Ovary (tissue), 7 donors: ENCODE measurements at regions not wholly inside any gene's neighbourhood (a gene's known extent, or its start where the extent isn't known, plus 50 kb on each side); places are given as distances from the start of the nearest gene placed in this dataset.

Source experiments
- DNase-seq, 5 donors: peaks; one replicate each; pipeline ENCODE4 v3.0.0-alpha.2; 2019 to 2020
- H3K27ac ChIP-seq, 2 donors: fragments of 200-600 bp; one replicate each; pipeline versions ENCODE4 v1.5.1 to v1.8.0; 2019 to 2022
- H3K27me3 ChIP-seq: fragments of 200-600 bp; one replicate; pipeline ENCODE4 v1.8.0; 2022
- H3K36me3 ChIP-seq: fragments of 200-600 bp; sonication (generic); one replicate; pipeline ENCODE4 v1.5.1; 2019
- H3K4me1 ChIP-seq: one replicate; pipeline ENCODE4 v1.8.1; 2013; ENCODE audit warnings: mild to moderate bottlenecking, moderate library complexity; ENCODE audit not compliant: insufficient read depth
- H3K4me3 ChIP-seq: fragments of 200-600 bp; sonication (generic); one replicate; pipeline ENCODE4 v1.5.1; 2017
- H3K9me3 ChIP-seq, 2 donors: fragments of 200-600 bp in 1 of 2; sonication (generic) in 1 of 2; one replicate each; pipeline versions ENCODE4 v1.5.1 to v1.8.1; 2013 to 2019; ENCODE audit warnings: mild to moderate bottlenecking in 1 of 2, moderate library complexity in 1 of 2
- EP300 ChIP-seq: sonication (generic); formaldehyde crosslinking; IDR thresholded peaks from one replicate; pipeline ENCODE4 v1.6.1; 2017; ENCODE audit warnings: antibody characterized with exemption
- POLR2A ChIP-seq: fragments of 450-650 bp; IDR thresholded peaks from one replicate; pipeline ENCODE4 v1.6.1; 2017; ENCODE audit warnings: antibody characterized with exemption, mild to moderate bottlenecking, moderate library complexity
- WGBS, 3 donors: extraction: QIAGEN DNeasy Blood & Tissue Kit in 1 of 3; methylation state at CpG; one replicate each; pipeline versions ENCODE4 v1.1.5 to v1.1.7; 2013 to 2017; 5-methylcytosine and 5-hydroxymethylcytosine counted together
- intact Hi-C, 4 donors: fragments of 100-400 bp; cut with DNase I; formaldehyde crosslinking; loops; one replicate each; pipeline versions ENCODE4 v1.11.0 to v1.15.1; 2022 to 2023
- TF ChIP-seq, protein P1 (sequence below), 3 donors: fragments of 450-650 bp in 2 of 3; fragments of 200-600 bp in 1 of 3; IDR thresholded peaks; one replicate each; pipeline versions ENCODE4 v1.5.1 to v1.8.0; 2016 to 2022; ENCODE audit warnings: antibody characterized with exemption in 3 of 3, mild to moderate bottlenecking in 1 of 3
- donor health status: DM: no; HTN: no; CAD: no; lungs with moderate emphysema.
- donor health status: DM: no; HTN: no; CAD: no.
- donor health status: Bipolar disorder and iron deficiency.
- donor health status: DM: no; HTN: no; CAD: no.
- donor health status: DM: yes; HTN: yes; CAD: no.

DNA sequence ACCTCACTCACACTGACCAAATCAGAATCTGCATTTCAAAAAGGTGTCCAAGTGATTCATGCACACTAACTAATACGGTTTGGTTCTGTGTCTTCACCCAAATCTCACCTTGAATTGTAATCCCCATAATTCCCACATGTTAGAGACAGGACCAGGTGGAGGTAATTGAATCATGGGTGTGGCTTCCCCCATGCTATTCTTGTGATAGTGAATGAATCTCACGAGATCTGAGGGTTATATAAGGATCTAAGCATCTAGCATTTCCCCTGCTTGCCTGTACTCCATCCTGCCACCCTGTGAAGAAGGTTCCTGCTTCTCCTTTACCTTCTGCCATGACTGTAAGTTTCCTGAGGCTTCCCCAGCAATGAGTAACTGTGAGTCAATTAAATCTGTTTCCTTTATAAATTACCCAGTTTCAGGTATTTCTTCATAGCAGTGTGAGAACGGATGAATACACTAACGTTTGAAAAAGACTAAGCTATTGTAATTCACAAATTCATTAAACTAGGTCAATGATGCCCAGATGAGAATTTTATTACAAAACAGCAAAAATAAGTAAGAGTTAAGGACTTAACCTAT is 759.1 kb downstream of the GALC start:
- TF ChIP-seq, protein P1, sequence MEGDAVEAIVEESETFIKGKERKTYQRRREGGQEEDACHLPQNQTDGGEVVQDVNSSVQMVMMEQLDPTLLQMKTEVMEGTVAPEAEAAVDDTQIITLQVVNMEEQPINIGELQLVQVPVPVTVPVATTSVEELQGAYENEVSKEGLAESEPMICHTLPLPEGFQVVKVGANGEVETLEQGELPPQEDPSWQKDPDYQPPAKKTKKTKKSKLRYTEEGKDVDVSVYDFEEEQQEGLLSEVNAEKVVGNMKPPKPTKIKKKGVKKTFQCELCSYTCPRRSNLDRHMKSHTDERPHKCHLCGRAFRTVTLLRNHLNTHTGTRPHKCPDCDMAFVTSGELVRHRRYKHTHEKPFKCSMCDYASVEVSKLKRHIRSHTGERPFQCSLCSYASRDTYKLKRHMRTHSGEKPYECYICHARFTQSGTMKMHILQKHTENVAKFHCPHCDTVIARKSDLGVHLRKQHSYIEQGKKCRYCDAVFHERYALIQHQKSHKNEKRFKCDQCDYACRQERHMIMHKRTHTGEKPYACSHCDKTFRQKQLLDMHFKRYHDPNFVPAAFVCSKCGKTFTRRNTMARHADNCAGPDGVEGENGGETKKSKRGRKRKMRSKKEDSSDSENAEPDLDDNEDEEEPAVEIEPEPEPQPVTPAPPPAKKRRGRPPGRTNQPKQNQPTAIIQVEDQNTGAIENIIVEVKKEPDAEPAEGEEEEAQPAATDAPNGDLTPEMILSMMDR (IDR thresholded peaks at IDR 0.05), result no peak
- TF ChIP-seq POLR2A, result no peak
- no peak for TF ChIP-seq EP300
- Histone ChIP-seq H3K4me3 (no peak overlapping the region), H3K27me3 (no peaks in the 10 kb centered on the region), H3K9me3 (no peaks in the 10 kb centered on the region), H3K4me1 (no peaks in the 10 kb centered on the region), H3K27ac (no peak overlapping the region), H3K36me3 (no peaks in the 10 kb centered on the region)
- intact Hi-C loops, result no loop called here
- DNase-seq, result no peak
- WGBS, 3 donors, result 75 to 78% (median 76%) methylated on average over 4 of the region's 4 CpGs

DNA sequence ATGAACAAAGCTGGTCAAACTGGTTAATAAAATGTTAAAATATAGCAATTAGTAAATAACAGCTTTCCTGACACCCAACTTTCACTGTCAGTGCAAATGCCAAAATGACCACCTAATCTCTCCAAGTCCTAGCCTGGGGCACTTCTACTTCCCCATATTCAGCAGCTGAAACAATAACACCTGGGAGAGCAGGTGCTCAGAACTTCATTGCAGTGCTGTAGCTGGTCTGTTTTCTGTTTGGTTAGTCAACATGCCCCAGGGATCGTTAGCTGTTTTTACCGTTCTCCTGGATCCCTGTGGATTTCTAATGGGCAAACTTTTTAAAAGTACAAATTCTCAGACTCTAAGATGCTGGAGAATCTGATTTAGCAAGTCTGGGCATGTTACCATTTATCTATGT is 759.7 kb downstream of the GALC start:
- Histone ChIP-seq H3K4me1 (no peaks in the 10 kb centered on the region), H3K27ac (no peak overlapping the region), H3K36me3 (no peaks in the 10 kb centered on the region), H3K27me3 (no peaks in the 10 kb centered on the region), H3K9me3 (no peaks in the 10 kb centered on the region), H3K4me3 (no peak overlapping the region)
- intact Hi-C loops, result no loop called here
- no peak for DNase-seq
- TF ChIP-seq POLR2A, result no peak
- no peak for TF ChIP-seq EP300
- TF ChIP-seq, protein P1 (IDR thresholded peaks at IDR 0.05), result no peak
- WGBS, 3 donors, result 57 to 78% (median 69%) methylated on average over 2 of the region's 2 CpGs

DNA sequence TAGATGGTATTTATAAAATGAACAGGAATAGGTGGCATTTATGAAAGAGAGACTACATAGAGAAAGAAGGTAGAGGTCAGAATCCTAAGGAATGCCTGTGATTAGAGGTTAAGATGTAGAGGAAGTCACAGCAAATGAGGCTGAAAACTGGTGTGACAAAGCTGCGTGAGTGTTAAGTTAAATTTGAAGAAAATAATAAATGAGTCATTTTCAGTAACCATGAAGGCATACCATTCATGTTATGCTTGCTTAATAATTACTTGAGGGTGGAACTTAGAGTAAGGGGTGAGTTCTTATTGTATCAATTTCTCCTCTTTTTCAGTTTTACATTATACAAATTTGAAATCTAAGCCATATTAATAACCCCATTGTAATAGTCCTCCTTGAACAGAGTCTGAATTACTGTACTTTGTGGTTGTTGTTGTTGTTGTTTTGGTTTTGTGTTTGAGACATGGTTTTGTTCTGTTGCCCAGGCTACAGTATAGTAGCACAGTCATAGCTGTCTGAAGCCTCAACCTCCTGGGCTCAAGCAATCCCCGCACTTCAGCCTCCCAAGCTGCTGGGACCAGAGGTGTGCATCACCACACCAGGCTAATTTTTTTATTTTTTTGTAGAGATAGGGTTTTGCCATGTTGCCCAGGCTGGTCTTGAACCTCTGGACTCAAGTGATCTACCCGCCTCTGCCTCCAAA is 761.5 kb downstream of the GALC start:
- TF ChIP-seq, protein P1 (IDR thresholded peaks at IDR 0.05), result no peak
- TF ChIP-seq EP300, result no peak
- TF ChIP-seq POLR2A, result no peak
- WGBS, 3 donors, result 85 to 93% (median 91%) methylated on average over 3 of the region's 3 CpGs

DNA sequence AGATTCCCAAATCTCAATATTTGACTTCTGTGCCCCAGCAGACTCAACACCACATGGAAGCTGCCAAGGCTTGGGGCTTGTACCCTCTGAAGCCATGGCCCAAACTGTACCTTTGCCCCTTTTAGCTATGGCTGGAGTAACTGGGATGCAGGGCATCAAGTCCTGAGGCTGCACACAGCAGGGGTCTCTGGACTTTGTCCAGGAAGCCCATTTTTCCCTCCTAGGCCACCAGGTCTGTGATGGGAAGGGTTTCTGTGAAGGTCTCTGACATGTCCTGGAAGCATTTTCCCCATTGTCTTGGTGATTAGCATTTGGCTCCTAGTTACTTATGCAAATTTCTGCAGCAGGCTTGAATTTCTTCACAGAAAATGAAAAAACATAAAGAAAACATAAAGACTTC is 762.3 kb downstream of the GALC start:
- Histone ChIP-seq H3K27ac (no peak overlapping the region), H3K27me3 (no peaks in the 10 kb centered on the region), H3K9me3 (no peaks in the 10 kb centered on the region), H3K36me3 (no peaks in the 10 kb centered on the region), H3K4me1 (no peaks in the 10 kb centered on the region), H3K4me3 (no peak overlapping the region)
- intact Hi-C loops, result no loop called here
- TF ChIP-seq POLR2A (no peak), EP300 (no peak)
- TF ChIP-seq, protein P1 (IDR thresholded peaks at IDR 0.05), result no peak
- DNase-seq, result no peak

More for the DNA sequence above, 761.5 kb downstream of the GALC start:
- Histone ChIP-seq H3K4me1 (no peaks in the 10 kb centered on the region), H3K9me3 (no peaks in the 10 kb centered on the region), H3K4me3 (no peak overlapping the region), H3K27ac (no peak overlapping the region), H3K27me3 (no peaks in the 10 kb centered on the region), H3K36me3 (no peaks in the 10 kb centered on the region)
- intact Hi-C loops, result no loop called here
- no peak for DNase-seq
